Activated naive CD4-positive, alpha-beta T cell treated with anti-CD3 and anti-CD28 coated beads, Interleukin-2, amount 50 U/mL, for 72 hours (primary cell): ENCODE measurements at regions not wholly inside any gene's neighbourhood (a gene's known extent, or its start where the extent isn't known, plus 50 kb on each side); places are given as distances from the start of the nearest gene placed in this dataset.
"Not testable (repeated sequence)": the region's sequence is repeated elsewhere in the genome, so short reads cannot be mapped to it uniquely, and the experiment has no call there.

Experiments
- ATAC-seq, 2 donors: fragments of 150-1000 bp; cut with Tn5 transposase; 2 replicates each; pipeline ENCODE4 v1.10.0; 2021; ENCODE audit warnings: mild to moderate bottlenecking in 2 of 2, moderate library complexity in 2 of 2
- DNase-seq, 2 donors: peaks; one replicate each; pipeline ENCODE4 v3.0.0; 2021 to 2022; ENCODE audit warnings: low spot score in 2 of 2
- H3K27ac Mint-ChIP-seq, 2 donors: one replicate each; pipeline ENCODE4 v1.8.0; 2022; ENCODE audit warnings: mild to moderate bottlenecking in 2 of 2, mixed read lengths in 2 of 2
- H3K36me3 Mint-ChIP-seq, 2 donors: one replicate each; pipeline ENCODE4 v1.8.0; 2022; ENCODE audit warnings: mixed read lengths in 2 of 2
- H3K9me3 Mint-ChIP-seq, 2 donors: one replicate each; pipeline ENCODE4 v1.8.0; 2022; ENCODE audit warnings: mixed read lengths in 2 of 2

DNA sequence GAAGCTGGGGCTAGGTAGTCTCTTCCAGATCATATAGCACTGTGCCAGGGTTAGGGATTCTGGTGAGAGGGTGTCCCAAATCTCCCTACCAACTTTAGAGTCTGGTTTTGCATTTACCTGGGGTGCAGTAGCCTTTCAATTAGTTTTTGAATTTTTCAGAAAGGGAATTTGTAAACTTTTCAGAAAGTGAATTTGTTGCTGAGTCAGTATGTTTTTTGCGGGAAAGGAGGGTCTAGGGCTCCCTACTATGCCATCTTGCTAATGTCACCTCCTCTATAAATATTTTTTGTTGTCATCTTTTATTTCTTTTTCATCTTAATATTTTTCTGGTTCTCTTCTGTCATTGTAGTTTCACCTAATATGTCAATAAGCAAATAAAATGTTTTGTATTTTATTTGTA is 95.8 kb upstream of the FAM98A start:
- no peak for ATAC-seq
- H3K36me3 Mint-ChIP-seq, result peaks cover 30 to 36% of the 10 kb centered on the region in 2 donors
- H3K27ac Mint-ChIP-seq, result no peak overlapping the region
- DNase-seq, result no peak
- H3K9me3 Mint-ChIP-seq, result peaks cover 24 to 33% of the 10 kb centered on the region in 2 donors

DNA sequence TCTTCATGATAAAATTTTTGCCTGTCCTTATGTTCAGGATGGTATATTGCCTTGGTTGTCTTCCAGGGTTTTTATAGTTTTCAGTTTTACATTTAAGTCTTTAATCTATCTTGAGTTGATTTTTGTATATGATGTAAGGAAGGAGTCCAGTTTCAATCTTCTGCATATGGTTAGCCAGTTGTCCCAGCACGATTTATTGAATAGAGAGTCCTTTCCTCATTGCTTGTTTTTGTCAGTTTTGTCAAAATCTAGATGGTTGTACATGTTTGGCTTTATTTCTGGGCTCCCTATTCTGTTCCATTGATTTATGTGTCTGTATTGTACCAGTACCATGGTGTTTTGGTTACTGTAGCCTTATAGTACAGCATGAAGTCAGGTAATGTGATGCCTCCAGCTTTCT is 91.6 kb upstream of the FAM98A start:
- not testable (repeated sequence) for ATAC-seq, H3K27ac Mint-ChIP-seq, DNase-seq
- Mint-ChIP-seq H3K9me3 (peaks cover 30 to 46% of the 10 kb centered on the region in 2 donors), H3K36me3 (peaks cover 38 to 42% of the 10 kb centered on the region in 2 donors)

DNA sequence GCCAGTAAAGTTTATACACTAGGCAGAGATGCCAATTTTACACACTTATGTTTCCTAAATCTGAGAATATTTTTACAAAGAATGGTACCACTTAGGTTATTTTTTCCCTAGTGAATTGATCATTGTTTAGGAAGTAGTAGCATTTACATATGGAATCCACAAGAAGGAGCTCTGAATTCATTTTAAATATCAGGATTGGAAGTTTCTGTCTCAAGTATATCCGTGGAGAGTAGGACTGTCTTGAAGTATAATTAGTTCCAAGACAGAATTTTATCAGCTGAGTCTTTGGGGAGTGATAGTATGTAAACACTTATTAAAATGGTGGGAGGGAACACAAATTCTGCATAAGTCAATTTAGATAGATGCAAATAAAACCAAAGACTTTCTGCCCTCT is 82.3 kb upstream of the FAM98A start:
- DNase-seq, result no peak
- Mint-ChIP-seq H3K9me3 (no peaks in the 10 kb centered on the region), H3K27ac (no peak overlapping the region), H3K36me3 (no peaks in the 10 kb centered on the region)
- no peak for ATAC-seq

DNA sequence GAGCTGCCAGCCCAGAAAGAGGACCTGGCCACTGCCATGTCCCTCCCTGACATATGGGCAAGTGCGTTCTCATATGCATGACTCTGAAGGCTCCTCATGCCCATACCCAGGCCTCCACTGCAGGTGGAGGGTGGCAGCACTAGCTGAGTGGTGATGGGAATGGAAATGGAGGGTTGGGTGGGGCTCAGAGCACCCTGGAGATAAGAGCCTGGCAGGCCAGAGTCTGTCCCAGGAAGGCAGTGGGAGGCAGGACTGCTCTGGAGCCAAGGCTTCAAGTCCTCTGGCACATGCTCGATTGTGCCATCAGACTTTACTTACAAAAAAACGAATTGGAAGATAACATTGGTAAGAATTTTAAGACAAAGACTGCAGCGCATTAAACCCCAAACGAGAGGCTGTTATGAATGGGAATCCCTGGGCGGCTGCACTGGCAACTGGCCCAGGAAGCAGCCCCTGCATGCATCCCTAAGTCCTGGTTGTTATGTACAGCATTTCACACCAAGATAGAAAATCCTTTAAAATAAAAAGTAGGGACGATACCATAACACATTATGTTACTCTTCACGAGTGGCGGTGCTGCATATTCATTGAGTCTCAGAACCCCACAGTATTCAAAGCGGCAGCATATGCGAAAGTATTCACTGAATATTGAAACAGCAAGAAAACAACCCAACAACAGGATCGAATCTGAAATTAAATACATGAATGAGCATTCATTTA is 81.7 kb upstream of the FAM98A start:
- no peak for ATAC-seq
- Mint-ChIP-seq H3K9me3 (no peaks in the 10 kb centered on the region), H3K36me3 (no peaks in the 10 kb centered on the region), H3K27ac (no peak overlapping the region)
- no peak for DNase-seq

DNA sequence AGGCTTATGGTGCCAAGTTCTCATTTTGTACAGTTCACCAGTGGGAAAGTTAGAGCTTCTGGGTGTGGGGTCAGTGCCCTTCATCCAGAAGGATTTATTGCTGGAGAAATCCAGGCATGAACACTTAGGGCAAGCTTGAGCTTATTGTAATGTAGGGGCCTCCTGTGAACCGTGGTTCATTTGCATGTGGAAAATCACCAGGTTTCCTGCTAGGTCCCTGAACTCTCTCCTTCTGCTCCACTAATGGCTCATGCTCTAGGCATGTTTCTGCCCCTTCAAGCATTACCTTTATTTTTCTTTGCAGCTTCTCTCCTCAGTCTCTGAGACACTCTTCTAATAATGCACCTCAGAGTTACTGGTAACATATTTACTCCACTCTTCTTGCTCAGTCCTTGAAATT is 79.3 kb upstream of the FAM98A start:
- H3K27ac Mint-ChIP-seq, result no peak overlapping the region
- H3K9me3 Mint-ChIP-seq, result no peaks in the 10 kb centered on the region
- H3K36me3 Mint-ChIP-seq, result no peaks in the 10 kb centered on the region
- no peak for ATAC-seq
- no peak for DNase-seq

DNA sequence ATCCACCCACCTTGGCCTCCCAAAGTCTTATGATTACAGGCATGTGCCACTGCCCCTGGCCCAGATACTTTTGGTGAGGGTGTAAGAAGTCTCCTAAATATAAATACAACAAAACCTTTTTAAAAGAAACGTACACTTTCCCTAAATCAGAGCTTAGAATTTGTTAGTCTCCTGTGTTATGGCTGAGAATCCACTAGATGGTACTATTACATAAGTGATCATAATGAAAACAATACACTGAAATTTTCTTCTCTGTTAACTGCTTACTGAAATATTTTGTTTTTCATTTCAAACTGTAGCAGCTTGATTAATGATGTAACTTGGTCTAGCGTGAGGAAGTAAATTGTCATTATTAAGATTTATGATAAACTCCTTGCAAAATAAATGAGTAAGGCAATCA is 74.8 kb upstream of the FAM98A start:
- DNase-seq (no peak), ATAC-seq (no peak)
- H3K9me3 Mint-ChIP-seq, result no peaks in the 10 kb centered on the region
- no peaks in the 10 kb centered on the region for H3K36me3 Mint-ChIP-seq
- H3K27ac Mint-ChIP-seq, result no peak overlapping the region

DNA sequence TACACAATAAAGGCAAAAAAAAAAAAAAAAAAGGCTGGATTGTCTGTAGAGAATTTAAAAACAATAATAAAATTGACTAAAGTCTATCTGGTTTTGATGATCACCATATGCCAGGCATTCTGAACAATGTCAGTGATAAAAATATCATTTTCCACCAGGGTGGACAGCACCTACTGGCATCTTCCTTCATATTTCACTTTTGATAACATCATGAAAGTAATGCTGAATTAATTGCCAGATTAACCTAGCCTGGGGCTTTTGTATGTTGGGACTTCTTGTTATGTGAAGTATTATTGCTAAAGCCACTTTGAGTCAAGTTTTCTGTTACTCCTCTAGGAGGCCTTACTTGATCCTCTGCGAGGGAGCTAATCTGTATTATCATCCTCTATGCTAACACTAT is 73.8 kb upstream of the FAM98A start:
- DNase-seq (no peak), ATAC-seq (no peak)
- no peak overlapping the region for H3K27ac Mint-ChIP-seq
- no peaks in the 10 kb centered on the region for H3K9me3 Mint-ChIP-seq
- H3K36me3 Mint-ChIP-seq, result no peaks in the 10 kb centered on the region

GRCh38 chr2:33672389-33672788 is 73.3 kb upstream of the FAM98A start:
- no peak overlapping the region for H3K27ac Mint-ChIP-seq
- no peak for ATAC-seq
- no peak for DNase-seq

DNA sequence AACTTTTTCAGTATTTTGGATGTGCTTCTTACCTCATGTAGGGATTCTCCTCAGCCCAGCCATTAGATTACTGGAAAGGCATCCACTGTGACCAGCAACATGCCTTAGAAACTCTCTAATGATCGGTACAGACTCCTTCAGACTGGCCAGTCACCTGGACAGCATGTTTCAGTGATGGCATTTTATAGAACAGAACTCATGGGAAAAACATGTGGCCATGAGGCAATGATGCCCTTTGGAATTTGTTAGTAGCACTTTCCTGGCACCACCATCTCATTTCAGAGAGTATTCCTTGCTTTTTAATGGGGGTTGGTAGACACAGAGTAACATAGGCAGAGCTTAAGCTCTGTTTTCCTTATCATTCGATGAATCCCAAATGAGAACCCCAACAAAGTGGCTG is 72.1 kb upstream of the FAM98A start:
- DNase-seq (no peak), ATAC-seq (no peak)
- H3K9me3 Mint-ChIP-seq, result no peaks in the 10 kb centered on the region
- no peak overlapping the region for H3K27ac Mint-ChIP-seq
- no peaks in the 10 kb centered on the region for H3K36me3 Mint-ChIP-seq

More at GRCh38 chr2:33672389-33672788, 73.3 kb upstream of the FAM98A start:
- Mint-ChIP-seq H3K36me3 (no peaks in the 10 kb centered on the region), H3K9me3 (no peaks in the 10 kb centered on the region)

DNA sequence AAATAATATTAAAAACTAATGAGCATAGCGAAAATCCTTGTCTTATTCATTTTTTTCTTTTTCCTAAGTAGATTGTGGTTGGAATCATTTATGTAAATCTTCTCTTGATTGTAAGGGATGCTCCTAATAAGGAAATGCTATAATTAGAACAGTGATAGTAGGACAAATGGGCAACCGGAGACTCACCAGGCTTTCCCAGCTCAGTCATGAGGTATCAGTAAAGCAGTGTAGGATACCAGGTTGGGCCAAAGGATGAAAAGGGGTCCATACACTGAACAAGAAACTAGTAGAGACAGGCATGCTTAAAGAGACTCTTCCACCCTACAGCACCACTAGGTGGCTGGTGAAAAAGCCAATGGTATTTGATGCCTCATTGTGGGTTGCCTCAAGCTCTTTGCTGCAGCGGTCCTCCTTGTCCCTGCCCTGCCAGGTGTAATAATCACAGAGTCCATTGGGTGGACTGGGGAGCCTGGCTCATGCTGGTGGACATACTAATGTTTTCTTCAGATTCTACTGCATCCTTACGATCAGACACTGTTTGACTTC is 71.4 kb upstream of the FAM98A start:
- Mint-ChIP-seq H3K27ac (no peak overlapping the region), H3K9me3 (no peaks in the 10 kb centered on the region), H3K36me3 (no peaks in the 10 kb centered on the region)
- ATAC-seq, result no peak
- no peak for DNase-seq

DNA sequence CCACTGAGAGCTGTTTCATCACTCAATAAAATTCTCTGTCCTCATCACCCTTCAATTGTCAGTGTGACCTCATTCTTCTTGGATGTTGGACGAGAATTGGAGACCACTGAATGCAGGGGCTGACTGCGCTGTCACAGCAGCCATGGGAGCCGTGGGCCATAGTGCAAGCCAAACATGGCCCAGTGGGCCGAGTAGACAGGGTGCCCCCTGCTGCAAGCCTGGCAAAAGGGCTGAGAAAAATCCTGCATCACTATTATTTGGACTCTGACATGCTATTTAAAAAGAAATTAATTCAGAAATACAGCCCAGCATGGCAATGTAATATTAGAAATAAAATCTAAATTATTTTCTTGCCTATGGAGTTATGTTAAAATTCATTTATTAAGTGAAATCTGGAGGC is 67.8 kb upstream of the FAM98A start:
- peaks cover 0 to 10% of the 10 kb centered on the region in 2 donors for H3K9me3 Mint-ChIP-seq
- no peak overlapping the region for H3K27ac Mint-ChIP-seq
- ATAC-seq (no peak), DNase-seq (no peak)
- H3K36me3 Mint-ChIP-seq, result no peaks in the 10 kb centered on the region

- ATAC-seq (no peak), DNase-seq (no peak)
- no peak overlapping the region for H3K27ac Mint-ChIP-seq
- no peaks in the 10 kb centered on the region for H3K36me3 Mint-ChIP-seq
- peaks cover 0 to 10% of the 10 kb centered on the region in 2 donors for H3K9me3 Mint-ChIP-seq
These were observed 65.9 kb upstream of the FAM98A start for GRCh38 chr2:33665039-33665438.

- Mint-ChIP-seq H3K9me3 (peaks cover 0 to 17% of the 10 kb centered on the region in 2 donors), H3K27ac (no peak overlapping the region), H3K36me3 (no peaks in the 10 kb centered on the region)
- DNase-seq (no peak), ATAC-seq (no peak)
These were observed 61.5 kb upstream of the FAM98A start for GRCh38 chr2:33660416-33661123.

DNA sequence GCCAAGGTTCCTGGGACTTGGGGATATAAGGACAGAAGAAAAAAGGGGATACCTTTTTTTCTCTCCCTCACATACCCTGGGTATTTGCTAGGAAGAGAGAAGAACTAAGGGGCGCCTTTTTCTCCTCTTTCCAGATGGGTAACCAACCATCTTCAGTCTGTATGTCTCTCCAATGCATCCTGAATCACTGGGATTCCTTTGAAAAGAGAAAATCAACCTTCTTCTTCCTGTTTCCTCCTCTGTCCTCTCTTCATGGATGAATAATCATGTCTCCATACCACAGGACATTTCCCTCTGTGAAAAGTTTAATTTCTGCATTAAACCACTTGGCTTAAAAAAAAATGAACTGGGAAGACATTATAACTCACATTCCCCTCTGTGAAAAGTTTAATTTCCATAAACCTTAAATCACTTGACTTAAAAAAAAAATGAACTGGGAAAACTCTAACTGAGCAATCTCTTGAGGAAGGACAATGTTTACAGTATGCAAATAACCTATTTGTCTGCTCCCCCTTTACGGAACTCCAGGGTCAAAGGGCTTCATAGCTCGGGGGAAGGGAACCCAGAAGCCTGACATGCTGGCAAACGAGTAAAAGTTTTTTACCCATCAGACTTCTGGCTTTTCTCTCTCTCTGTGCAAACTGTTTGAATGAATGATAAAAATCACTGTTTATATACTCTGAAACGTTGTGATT is 56.7 kb upstream of the FAM98A start:
- no peak overlapping the region for H3K27ac Mint-ChIP-seq
- no peaks in the 10 kb centered on the region for H3K36me3 Mint-ChIP-seq
- DNase-seq, result no peak
- peaks cover 3 to 7% of the 10 kb centered on the region in 2 donors for H3K9me3 Mint-ChIP-seq
- ATAC-seq, result no peak

DNA sequence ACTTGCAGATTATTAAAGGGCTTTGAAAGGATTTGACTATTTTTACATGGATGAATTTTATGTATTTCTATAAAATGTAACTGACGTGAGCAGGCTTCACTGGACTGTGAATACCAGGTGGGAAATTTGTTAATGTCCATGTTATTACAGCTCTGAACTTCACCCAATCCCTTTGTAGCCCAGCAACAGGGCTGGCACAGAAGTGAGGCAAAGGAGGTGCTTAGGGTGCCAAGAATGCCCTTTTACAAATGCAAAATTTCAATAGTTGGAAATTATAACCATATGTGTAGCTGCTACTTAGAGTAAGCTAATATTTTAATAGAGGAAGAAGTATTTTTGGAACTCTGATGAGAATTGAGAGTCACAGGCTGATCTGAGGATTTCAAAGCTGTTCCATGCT is 53.7 kb upstream of the FAM98A start:
- no peak for ATAC-seq
- no peak for DNase-seq
- Mint-ChIP-seq H3K36me3 (no peaks in the 10 kb centered on the region), H3K27ac (no peak overlapping the region), H3K9me3 (peaks cover 3 to 7% of the 10 kb centered on the region in 2 donors)

- ATAC-seq (no peak), DNase-seq (no peak)
- peaks cover 0 to 3% of the 10 kb centered on the region in 2 donors for H3K9me3 Mint-ChIP-seq
- no peaks in the 10 kb centered on the region for H3K36me3 Mint-ChIP-seq
- H3K27ac Mint-ChIP-seq, result no peak overlapping the region
These were observed 51.1 kb upstream of the FAM98A start for GRCh38 chr2:33650171-33650570.
